Vagina (tissue), 2 donors: ENCODE measurements at regions not wholly inside any gene's neighbourhood (a gene's known extent, or its start where the extent isn't known, plus 50 kb on each side); places are given as distances from the start of the nearest gene placed in this dataset.

Experiments
- POLR2A ChIP-seq, 2 donors: fragments of 450-650 bp; IDR thresholded peaks; one replicate each; pipeline ENCODE4 v1.6.1; 2017; ENCODE audit warnings: antibody characterized with exemption in 2 of 2, mild to moderate bottlenecking in 2 of 2, moderate library complexity in 2 of 2
- POLR2AphosphoS5 ChIP-seq, 2 donors: sonication (generic); formaldehyde crosslinking; IDR thresholded peaks; one replicate each; pipeline ENCODE4 v1.9.0; 2017; ENCODE audit warnings: antibody characterized with exemption in 2 of 2, mild to moderate bottlenecking in 2 of 2, low read depth in 1 of 2; ENCODE audit not compliant: insufficient read depth in 1 of 2
- TF ChIP-seq, protein P1 (sequence below), 3 experiments: fragments of 450-650 bp in 2 of 3; fragments of 200-600 bp in 1 of 3; sonication (generic) in 1 of 3; IDR thresholded peaks; one replicate each; pipeline ENCODE4 v1.5.1; 2017 to 2019; ENCODE audit warnings: antibody characterized with exemption in 3 of 3, mild to moderate bottlenecking in 2 of 3, moderate library complexity in 2 of 3

GRCh38 chr17:79263191-79263590 lies 188.6 kb downstream of the ENGASE start:
- TF ChIP-seq, protein P1, sequence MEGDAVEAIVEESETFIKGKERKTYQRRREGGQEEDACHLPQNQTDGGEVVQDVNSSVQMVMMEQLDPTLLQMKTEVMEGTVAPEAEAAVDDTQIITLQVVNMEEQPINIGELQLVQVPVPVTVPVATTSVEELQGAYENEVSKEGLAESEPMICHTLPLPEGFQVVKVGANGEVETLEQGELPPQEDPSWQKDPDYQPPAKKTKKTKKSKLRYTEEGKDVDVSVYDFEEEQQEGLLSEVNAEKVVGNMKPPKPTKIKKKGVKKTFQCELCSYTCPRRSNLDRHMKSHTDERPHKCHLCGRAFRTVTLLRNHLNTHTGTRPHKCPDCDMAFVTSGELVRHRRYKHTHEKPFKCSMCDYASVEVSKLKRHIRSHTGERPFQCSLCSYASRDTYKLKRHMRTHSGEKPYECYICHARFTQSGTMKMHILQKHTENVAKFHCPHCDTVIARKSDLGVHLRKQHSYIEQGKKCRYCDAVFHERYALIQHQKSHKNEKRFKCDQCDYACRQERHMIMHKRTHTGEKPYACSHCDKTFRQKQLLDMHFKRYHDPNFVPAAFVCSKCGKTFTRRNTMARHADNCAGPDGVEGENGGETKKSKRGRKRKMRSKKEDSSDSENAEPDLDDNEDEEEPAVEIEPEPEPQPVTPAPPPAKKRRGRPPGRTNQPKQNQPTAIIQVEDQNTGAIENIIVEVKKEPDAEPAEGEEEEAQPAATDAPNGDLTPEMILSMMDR (IDR thresholded peaks at IDR 0.05), result no peak
- TF ChIP-seq POLR2A (IDR thresholded peaks at IDR 0.05), result no peak
- TF ChIP-seq POLR2AphosphoS5 (IDR thresholded peaks at IDR 0.05; ENCODE audit: insufficient read depth in 1 of 2, low read depth in 1 of 2), result no peak
